MV-4-11 (cell line): ENCODE measurements at regions not wholly inside any gene's neighbourhood (a gene's known extent, or its start where the extent isn't known, plus 50 kb on each side); places are given as distances from the start of the nearest gene placed in this dataset.
"Not testable (repeated sequence)": the region's sequence is repeated elsewhere in the genome, so short reads cannot be mapped to it uniquely, and the experiment has no call there.

Source experiments
- DNase-seq: peaks from one replicate; lab custom pipeline; 2025; lab: John Stamatoyannopoulos, UW

GRCh38 chr1:200496937-200497336, 87.1 kb upstream of the ZNF281 start:
- no peak for DNase-seq

GRCh38 chr1:200495901-200496300, 86.1 kb upstream of the ZNF281 start:
- DNase-seq: no peak

GRCh38 chr1:200493344-200493743, 83.5 kb upstream of the ZNF281 start:
- DNase-seq: no peak

- no peak for DNase-seq
Measured at GRCh38 chr1:200491103-200491502, 81.3 kb upstream of the ZNF281 start.

GRCh38 chr1:200490183-200490582, 80.3 kb upstream of the ZNF281 start:
- no peak for DNase-seq

- peak; percentile 42 for DNase-seq
Measured at GRCh38 chr1:200488375-200489165, 78.7 kb upstream of the ZNF281 start.

- no peak for DNase-seq
Measured at GRCh38 chr1:200487650-200488049, 77.8 kb upstream of the ZNF281 start.

- DNase-seq: no peak
Measured at GRCh38 chr1:200486634-200487033, 76.8 kb upstream of the ZNF281 start.

- not testable (repeated sequence) for DNase-seq
Measured at GRCh38 chr1:200484438-200484946, 74.7 kb upstream of the ZNF281 start.

- peak; percentile 14 for DNase-seq
Measured at GRCh38 chr1:200483491-200484143, 73.8 kb upstream of the ZNF281 start.

GRCh38 chr1:200480964-200481363, 71.1 kb upstream of the ZNF281 start:
- no peak for DNase-seq

GRCh38 chr1:200479816-200480215, 70.0 kb upstream of the ZNF281 start:
- no peak for DNase-seq

- DNase-seq: no peak
Measured at GRCh38 chr1:200478945-200479558, 69.2 kb upstream of the ZNF281 start.

- no peak for DNase-seq
Measured at GRCh38 chr1:200478239-200478623, 68.4 kb upstream of the ZNF281 start.

- DNase-seq: no peak
Measured at GRCh38 chr1:200474633-200475032, 64.8 kb upstream of the ZNF281 start.

GRCh38 chr1:200473698-200474371, 64.0 kb upstream of the ZNF281 start:
- DNase-seq: no peak

- DNase-seq: no peak
Measured at GRCh38 chr1:200471739-200472138, 61.9 kb upstream of the ZNF281 start.

GRCh38 chr1:200468264-200469001, 58.6 kb upstream of the ZNF281 start:
- no peak for DNase-seq

GRCh38 chr1:200464784-200465400, 55.1 kb upstream of the ZNF281 start:
- DNase-seq: no peak
